ENCODE measurements at regions not wholly inside any gene's neighbourhood (a gene's known extent, or its start where the extent isn't known, plus 50 kb on each side); places are given as distances from the start of the nearest gene placed in this dataset.

GRCh38 chr3:168495270-168495669 lies 399.5 kb upstream of the GOLIM4 start:
- no peak for TF ChIP-seq CTCF (optimal IDR thresholded peaks at IDR 0.05 in 1 of 3, IDR thresholded peaks at IDR 0.05 in 1 of 3, conservative IDR thresholded peaks at IDR 0.05 in 1 of 3; ENCODE audit: extremely low read depth in 1 of 3, insufficient read depth in 2 of 3, low read length in 3 of 3)
- TF ChIP-seq EZH2 (IDR thresholded peaks at IDR 0.05; ENCODE audit: low read length) = no peak

Measured in keratinocyte (primary cell).